A549 (cell line): ENCODE measurements at regions not wholly inside any gene's neighbourhood (a gene's known extent, or its start where the extent isn't known, plus 50 kb on each side); places are given as distances from the start of the nearest gene placed in this dataset.

ENCODE experiments used
- ATAC-seq, 2 experiments: fragments of 200-7000 bp in 1 of 2; fragments of >200 bp in 1 of 2; cut with Nextera tagmentation in 1 of 2; cut with Tn5 transposase in 1 of 2; 3 replicates each; pipeline versions ENCODE4 v1.8.0 to v1.9.1; 2018 to 2020; ENCODE audit warnings: mild to moderate bottlenecking in 1 of 2, moderate library complexity in 1 of 2
- CTCF ChIA-PET: fragments of 300-600 bp; sonication (Branson Sonifier 250); formaldehyde crosslinking; extraction: SDS; loops from one replicate; lab custom pipeline; 2021; ENCODE audit warnings: antibody characterized with exemption, inconsistent platforms; lab: Yijun Ruan, JAX
- POLR2A ChIA-PET: fragments of 350-600 bp; formaldehyde crosslinking; extraction: SDS; loops from one replicate; lab custom pipeline; 2021; ENCODE audit warnings: antibody characterized with exemption, inconsistent platforms; lab: Yijun Ruan, JAX
- DNase-seq, 2 experiments: peaks; one replicate each; pipeline versions ENCODE4 v3.0.0 to v3.0.0-alpha.2; 2011 to 2016; ENCODE audit warnings: low read depth in 1 of 2, low spot score in 1 of 2
- FAIRE-seq: peaks from 2 replicates; lab custom pipeline; 2011; peaks lifted over from hg19 to GRCh38; lab: Jason Lieb, UNC
- H3K27ac ChIP-seq, 2 experiments: fragments of >200 bp; sonication (Bioruptor Twin); formaldehyde crosslinking; 3 replicates each; pipeline ENCODE4 v1.5.1; 2016 to 2017
- H3K4me1 ChIP-seq: fragments of >200 bp; sonication (Bioruptor Twin); formaldehyde crosslinking; 3 replicates; pipeline ENCODE4 v1.6.1; 2016
- H3K4me2 ChIP-seq: fragments of >200 bp; sonication (Bioruptor Twin); formaldehyde crosslinking; 3 replicates; pipeline ENCODE4 v1.6.1; 2016
- H3K4me3 ChIP-seq: fragments of >200 bp; sonication (Bioruptor Twin); formaldehyde crosslinking; 3 replicates; pipeline ENCODE4 v1.5.1; 2016
- H3K9me3 ChIP-seq: fragments of >200 bp; sonication (Bioruptor Twin); formaldehyde crosslinking; 3 replicates; pipeline ENCODE4 v1.6.1; 2016
- CBX8 ChIP-seq: fragments of 200-600 bp; sonication (generic); IDR thresholded peaks from 2 replicates; pipeline ENCODE4 v1.6.1; 2016
- CHD4 ChIP-seq: fragments of 200-600 bp; sonication (generic); IDR thresholded peaks from 2 replicates; pipeline ENCODE4 v1.6.1; 2016; ENCODE audit warnings: antibody characterized with exemption, mild to moderate bottlenecking, borderline replicate concordance
- EHF ChIP-seq: fragments of 250-450 bp; sonication (Bioruptor Pico); IDR thresholded peaks from 2 replicates; pipeline ENCODE4 v1.5.0; 2020; ENCODE audit warnings: mild to moderate bottlenecking
- GATA3 ChIP-seq: IDR thresholded peaks from 2 replicates; pipeline ENCODE4 v1.6.1; 2012; ENCODE audit warnings: borderline replicate concordance
- HDAC2 ChIP-seq: fragments of 200-600 bp; sonication (generic); IDR thresholded peaks from 2 replicates; pipeline ENCODE4 v1.6.1; 2016
- HOXA7 ChIP-seq: fragments of 250-450 bp; sonication (Bioruptor Pico); IDR thresholded peaks from 2 replicates; pipeline ENCODE4 v1.5.0; 2020; ENCODE audit warnings: mild to moderate bottlenecking, moderate library complexity
- HOXB13 ChIP-seq: fragments of 250-450 bp; sonication (Bioruptor Pico); IDR thresholded peaks from 2 replicates; pipeline ENCODE4 v1.5.0; 2020; ENCODE audit warnings: low read depth, mild to moderate bottlenecking, moderate library complexity
- HOXB5 ChIP-seq: fragments of 250-450 bp; sonication (Bioruptor Pico); IDR thresholded peaks from 2 replicates; pipeline ENCODE4 v1.5.0; 2020; ENCODE audit warnings: mild to moderate bottlenecking, moderate library complexity
- JUN ChIP-seq, 2 experiments: fragments of >200 bp; sonication (Bioruptor Twin); formaldehyde crosslinking; IDR thresholded peaks; 2 replicates in 1 of 2; 3 replicates in 1 of 2; pipeline ENCODE4 v1.6.1; 2016 to 2017
- KDM5A ChIP-seq: fragments of 200-600 bp; sonication (generic); IDR thresholded peaks from 2 replicates; pipeline ENCODE4 v1.6.1; 2016; ENCODE audit warnings: antibody characterized with exemption, mild to moderate bottlenecking
- MAZ ChIP-seq: fragments of 150-350 bp; IDR thresholded peaks from 2 replicates; pipeline ENCODE4 v1.6.1; 2014; ENCODE audit warnings: antibody characterized with exemption, low read depth, low read length, borderline replicate concordance
- MYC ChIP-seq: IDR thresholded peaks from 2 replicates; pipeline ENCODE4 v1.6.1; 2012; ENCODE audit warnings: mild to moderate bottlenecking, inconsistent platforms, low read length, improper control_type of control experiment, borderline replicate concordance
- NFE2L2 ChIP-seq: fragments of 150-350 bp; conservative IDR thresholded peaks from 2 replicates; pipeline ENCODE4 v1.6.1; 2014; ENCODE audit warnings: low read length
- PHF8 ChIP-seq: fragments of 200-600 bp; sonication (generic); IDR thresholded peaks from 2 replicates; pipeline ENCODE4 v1.6.1; 2016; ENCODE audit warnings: low read depth, mild to moderate bottlenecking, antibody characterized with exemption, moderate library complexity, borderline replicate concordance
- POLR2AphosphoS2 ChIP-seq: conservative IDR thresholded peaks from 2 replicates; pipeline ENCODE4 v1.6.1; 2012; ENCODE audit warnings: low read length, improper control_type of control experiment, inconsistent platforms
- RAD21 ChIP-seq, 2 experiments: fragments of >200 bp in 1 of 2; sonication (Bioruptor Twin) in 1 of 2; formaldehyde crosslinking in 1 of 2; IDR thresholded peaks in 1 of 2; conservative IDR thresholded peaks in 1 of 2; 2 replicates in 1 of 2; 3 replicates in 1 of 2; pipeline ENCODE4 v1.6.1; 2012 to 2018; ENCODE audit warnings: inconsistent platforms in 1 of 2
- RCOR1 ChIP-seq: fragments of 150-350 bp; IDR thresholded peaks from 2 replicates; pipeline ENCODE4 v1.6.1; 2014; ENCODE audit warnings: antibody characterized with exemption, low read length, low read depth
- RNF2 ChIP-seq: fragments of 200-600 bp; sonication (generic); IDR thresholded peaks from 2 replicates; pipeline ENCODE4 v1.6.1; 2016; ENCODE audit warnings: low read depth, mild to moderate bottlenecking, antibody characterized with exemption, moderate library complexity, borderline replicate concordance
- SMC3 ChIP-seq: fragments of >200 bp; sonication (Bioruptor Twin); formaldehyde crosslinking; IDR thresholded peaks from 3 replicates; pipeline ENCODE4 v1.6.1; 2018; ENCODE audit warnings: inconsistent platforms
- SREBF2 ChIP-seq: fragments of 450-650 bp; IDR thresholded peaks from 2 replicates; pipeline ENCODE4 v1.6.1; 2014; ENCODE audit warnings: mild to moderate bottlenecking, moderate library complexity
- TFCP2L1 ChIP-seq: fragments of 250-450 bp; sonication (Bioruptor Pico); IDR thresholded peaks from 2 replicates; pipeline ENCODE4 v1.5.0; 2021; ENCODE audit warnings: mild to moderate bottlenecking
- ZFP36 ChIP-seq: fragments of 450-650 bp; IDR thresholded peaks from 2 replicates; pipeline ENCODE4 v1.6.1; 2014; ENCODE audit warnings: borderline replicate concordance; ENCODE audit not compliant: partially characterized antibody
- ZSCAN20 ChIP-seq: fragments of 250-450 bp; sonication (Bioruptor Pico); IDR thresholded peaks from 2 replicates; pipeline ENCODE4 v1.8.0; 2022; ENCODE audit warnings: mild to moderate bottlenecking, moderate library complexity
- WGBS: methylation state at CpG from one replicate; pipeline ENCODE4 v1.1.6; 2017; ENCODE audit errors: missing lambda C conversion rate; 5-methylcytosine and 5-hydroxymethylcytosine counted together
- TF ChIP-seq, protein P1 (sequence below): IDR thresholded peaks from 2 replicates; pipeline ENCODE4 v1.6.1; 2012
- TF ChIP-seq, protein P2 (sequence below): fragments of 150-350 bp; IDR thresholded peaks from 2 replicates; pipeline ENCODE4 v1.6.1; 2014; ENCODE audit warnings: low read depth, mild to moderate bottlenecking, low read length

DNA sequence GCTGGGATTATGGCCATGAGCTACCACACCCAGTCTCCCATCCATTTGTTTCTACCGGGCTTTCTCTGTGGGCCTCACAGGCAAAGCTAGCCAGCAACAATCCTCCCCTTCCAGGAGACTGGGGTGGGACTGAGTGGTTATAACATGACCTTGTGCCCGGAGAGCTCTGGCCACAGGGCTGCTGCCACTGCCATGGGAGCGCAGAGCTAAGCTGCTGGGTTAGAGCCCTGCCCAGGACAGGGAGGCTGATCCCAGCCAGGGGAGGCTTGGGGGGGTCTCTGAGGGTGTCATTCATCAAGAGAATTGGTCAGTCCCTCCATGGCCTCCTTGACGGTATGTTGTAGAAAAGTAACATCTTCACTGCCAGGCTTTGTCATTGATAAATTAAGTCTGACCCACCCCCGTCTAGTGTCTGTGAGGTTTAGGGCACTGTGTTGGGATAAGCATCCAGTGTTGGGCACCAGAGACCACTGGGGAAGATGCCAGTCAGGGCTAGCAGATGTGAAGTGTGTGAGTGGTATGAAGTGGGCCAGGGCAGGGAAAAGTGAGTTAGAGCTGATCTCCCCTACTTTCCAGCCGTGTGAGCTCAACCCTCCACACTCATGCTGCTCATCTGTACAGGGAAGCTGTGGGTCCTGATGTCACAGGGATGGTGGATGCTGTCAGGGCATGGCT is 368.4 kb upstream of the HS6ST1 start:
- H3K27ac ChIP-seq: no peak overlapping the region
- DNase-seq (no peak), FAIRE-seq (no peak)
- no peaks in the 10 kb centered on the region for H3K4me1 ChIP-seq
- H3K4me2 ChIP-seq: no peak overlapping the region
- no peak for TF ChIP-seq HOXB13 (CRISPR knock-in tag)
- TF ChIP-seq NFE2L2: no peak
- no peak for TF ChIP-seq CHD4
- TF ChIP-seq RCOR1: no peak
- no peak for TF ChIP-seq EHF (CRISPR knock-in tag)
- TF ChIP-seq HOXA7 (CRISPR knock-in tag): no peak
- TF ChIP-seq ZSCAN20: no peak
- no peak for TF ChIP-seq GATA3
- TF ChIP-seq, protein P1, sequence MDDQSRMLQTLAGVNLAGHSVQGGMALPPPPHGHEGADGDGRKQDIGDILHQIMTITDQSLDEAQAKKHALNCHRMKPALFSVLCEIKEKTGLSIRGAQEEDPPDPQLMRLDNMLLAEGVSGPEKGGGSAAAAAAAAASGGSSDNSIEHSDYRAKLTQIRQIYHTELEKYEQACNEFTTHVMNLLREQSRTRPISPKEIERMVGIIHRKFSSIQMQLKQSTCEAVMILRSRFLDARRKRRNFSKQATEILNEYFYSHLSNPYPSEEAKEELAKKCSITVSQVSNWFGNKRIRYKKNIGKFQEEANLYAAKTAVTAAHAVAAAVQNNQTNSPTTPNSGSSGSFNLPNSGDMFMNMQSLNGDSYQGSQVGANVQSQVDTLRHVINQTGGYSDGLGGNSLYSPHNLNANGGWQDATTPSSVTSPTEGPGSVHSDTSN: no peak
- TF ChIP-seq POLR2AphosphoS2: no peak
- TF ChIP-seq SMC3: no peak
- TF ChIP-seq JUN (IDR thresholded peaks at IDR 0.05): no peak
- no peak for TF ChIP-seq PHF8
- TF ChIP-seq RAD21 (conservative IDR thresholded peaks at IDR 0.05 in 1 of 2, IDR thresholded peaks at IDR 0.05 in 1 of 2): no peak
- TF ChIP-seq HOXB5 (CRISPR knock-in tag): no peak
- TF ChIP-seq, all 56 proteins: peak for 0
- no peak for ATAC-seq
- ChIA-PET POLR2A (interaction anchor here (0.6 kb wide), 1 partner anchor 41 kb away, joined by 7 read pairs; no protein-coding TSS in a partner anchor), CTCF (no interaction called here)
- Histone ChIP-seq H3K4me3 (no peak overlapping the region), H3K9me3 (no peaks in the 10 kb centered on the region)
- 30% methylated on average over 4 of the region's 6 CpGs for WGBS

DNA sequence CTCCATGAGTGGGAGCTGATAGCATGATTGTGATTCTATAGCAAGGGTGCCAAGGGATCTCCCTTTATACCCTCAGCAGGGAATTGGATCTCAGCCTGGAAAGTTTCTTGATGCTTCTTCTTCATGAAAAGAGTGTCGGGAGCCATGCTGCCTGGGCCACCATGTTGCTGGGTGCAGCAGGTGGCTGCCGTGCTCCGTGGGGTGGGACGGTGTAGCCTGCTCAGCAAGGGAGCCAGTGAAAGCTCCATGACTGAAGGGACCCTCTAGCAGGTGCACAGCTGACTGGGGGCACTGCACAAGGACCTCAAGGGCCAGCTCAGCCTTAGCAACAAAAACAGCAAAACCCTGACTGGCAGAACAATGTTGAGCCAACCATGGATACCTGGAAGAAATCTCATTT is 368.9 kb upstream of the HS6ST1 start:
- ATAC-seq (no peak), FAIRE-seq (no peak), DNase-seq (no peak)
- Histone ChIP-seq H3K4me2 (no peak overlapping the region), H3K4me3 (no peak overlapping the region), H3K4me1 (no peaks in the 10 kb centered on the region), H3K27ac (no peak overlapping the region)
- ChIA-PET CTCF (no interaction called here), POLR2A (interaction anchor here (0.6 kb wide), 1 partner anchor 40 kb away, joined by 7 read pairs; no protein-coding TSS in a partner anchor)
- 8% methylated on average over 2 of the region's 4 CpGs for WGBS
- TF ChIP-seq NFE2L2 (no peak), RNF2 (no peak), KDM5A (no peak), ZFP36 (no peak), TFCP2L1 (CRISPR knock-in tag) (no peak), SMC3 (no peak), HDAC2 (no peak), PHF8 (no peak), MYC (no peak), SREBF2 (no peak), MAZ (no peak), RAD21 (conservative IDR thresholded peaks at IDR 0.05 in 1 of 2, IDR thresholded peaks at IDR 0.05 in 1 of 2) (no peak), POLR2AphosphoS2 (no peak), CBX8 (no peak)
- TF ChIP-seq, protein P2, sequence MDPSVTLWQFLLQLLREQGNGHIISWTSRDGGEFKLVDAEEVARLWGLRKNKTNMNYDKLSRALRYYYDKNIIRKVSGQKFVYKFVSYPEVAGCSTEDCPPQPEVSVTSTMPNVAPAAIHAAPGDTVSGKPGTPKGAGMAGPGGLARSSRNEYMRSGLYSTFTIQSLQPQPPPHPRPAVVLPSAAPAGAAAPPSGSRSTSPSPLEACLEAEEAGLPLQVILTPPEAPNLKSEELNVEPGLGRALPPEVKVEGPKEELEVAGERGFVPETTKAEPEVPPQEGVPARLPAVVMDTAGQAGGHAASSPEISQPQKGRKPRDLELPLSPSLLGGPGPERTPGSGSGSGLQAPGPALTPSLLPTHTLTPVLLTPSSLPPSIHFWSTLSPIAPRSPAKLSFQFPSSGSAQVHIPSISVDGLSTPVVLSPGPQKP: no peak
- TF ChIP-seq, all 56 proteins: peak for 0
- H3K9me3 ChIP-seq: no peaks in the 10 kb centered on the region
